ENCODE measurements at regions not wholly inside any gene's neighbourhood (a gene's known extent, or its start where the extent isn't known, plus 50 kb on each side); places are given as distances from the start of the nearest gene placed in this dataset.

- Histone ChIP-seq H3K9me3 (ENCODE audit: insufficient read depth, low read length) (no peaks in the 10 kb centered on the region), H2AFZ (ENCODE audit: low read depth, low read length) (no peak overlapping the region), H4K20me1 (ENCODE audit: insufficient read depth, low read length) (no peaks in the 10 kb centered on the region), H3K4me1 (ENCODE audit: low read length) (no peaks in the 10 kb centered on the region), H3K4me3 (ENCODE audit: low read length) (no peak overlapping the region), H3K27ac (ENCODE audit: low read length) (no peak overlapping the region), H3K79me2 (ENCODE audit: low read length) (no peaks in the 10 kb centered on the region), H3K36me3 (replicated peaks; ENCODE audit: low read depth, low read length) (no peaks in the 10 kb centered on the region), H3K27me3 (ENCODE audit: low read depth, low read length) (no peaks in the 10 kb centered on the region), H3K4me2 (ENCODE audit: low read length) (no peak overlapping the region), H3K9ac (ENCODE audit: low read length) (no peak overlapping the region)
- TF ChIP-seq, protein P1, sequence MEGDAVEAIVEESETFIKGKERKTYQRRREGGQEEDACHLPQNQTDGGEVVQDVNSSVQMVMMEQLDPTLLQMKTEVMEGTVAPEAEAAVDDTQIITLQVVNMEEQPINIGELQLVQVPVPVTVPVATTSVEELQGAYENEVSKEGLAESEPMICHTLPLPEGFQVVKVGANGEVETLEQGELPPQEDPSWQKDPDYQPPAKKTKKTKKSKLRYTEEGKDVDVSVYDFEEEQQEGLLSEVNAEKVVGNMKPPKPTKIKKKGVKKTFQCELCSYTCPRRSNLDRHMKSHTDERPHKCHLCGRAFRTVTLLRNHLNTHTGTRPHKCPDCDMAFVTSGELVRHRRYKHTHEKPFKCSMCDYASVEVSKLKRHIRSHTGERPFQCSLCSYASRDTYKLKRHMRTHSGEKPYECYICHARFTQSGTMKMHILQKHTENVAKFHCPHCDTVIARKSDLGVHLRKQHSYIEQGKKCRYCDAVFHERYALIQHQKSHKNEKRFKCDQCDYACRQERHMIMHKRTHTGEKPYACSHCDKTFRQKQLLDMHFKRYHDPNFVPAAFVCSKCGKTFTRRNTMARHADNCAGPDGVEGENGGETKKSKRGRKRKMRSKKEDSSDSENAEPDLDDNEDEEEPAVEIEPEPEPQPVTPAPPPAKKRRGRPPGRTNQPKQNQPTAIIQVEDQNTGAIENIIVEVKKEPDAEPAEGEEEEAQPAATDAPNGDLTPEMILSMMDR (IDR thresholded peaks at IDR 0.05; ENCODE audit: low read depth, low read length), result no peak
- TF ChIP-seq EZH2phosphoT487 (IDR thresholded peaks at IDR 0.05; ENCODE audit: low read depth), result no peak
Observed at GRCh38 chr15:96746665-96747064, 416.2 kb downstream of the NR2F2 start.

DNA sequence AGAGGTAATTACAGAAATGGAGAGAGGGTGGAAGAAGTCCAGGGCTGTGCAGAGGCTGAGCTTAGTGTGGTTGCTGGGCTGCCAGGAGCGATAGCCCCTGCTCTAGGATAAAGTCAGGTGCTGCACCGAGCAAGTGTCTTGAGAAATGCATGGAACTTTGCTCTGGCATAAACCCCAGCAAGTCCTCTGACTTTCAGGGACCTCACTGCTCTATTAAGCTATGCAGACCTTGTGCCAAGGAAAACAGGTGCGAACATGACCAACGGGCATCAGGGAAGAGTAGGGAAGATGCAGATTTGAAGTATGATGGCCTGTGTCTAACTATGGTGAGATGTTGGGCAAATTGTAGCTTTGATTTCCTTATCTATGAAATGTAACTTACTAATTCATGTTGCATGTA lies 416.8 kb downstream of the NR2F2 start:
- Histone ChIP-seq H3K27me3 (ENCODE audit: low read depth, low read length) (no peaks in the 10 kb centered on the region), H3K9me3 (ENCODE audit: insufficient read depth, low read length) (no peaks in the 10 kb centered on the region), H3K4me1 (ENCODE audit: low read length) (no peaks in the 10 kb centered on the region), H2AFZ (ENCODE audit: low read depth, low read length) (no peak overlapping the region), H3K4me3 (ENCODE audit: low read length) (no peak overlapping the region), H3K79me2 (ENCODE audit: low read length) (no peaks in the 10 kb centered on the region), H3K36me3 (replicated peaks; ENCODE audit: low read depth, low read length) (no peaks in the 10 kb centered on the region), H3K4me2 (ENCODE audit: low read length) (no peak overlapping the region), H3K9ac (ENCODE audit: low read length) (no peak overlapping the region), H4K20me1 (ENCODE audit: insufficient read depth, low read length) (no peaks in the 10 kb centered on the region), H3K27ac (ENCODE audit: low read length) (no peak overlapping the region)
- TF ChIP-seq, protein P1 (IDR thresholded peaks at IDR 0.05; ENCODE audit: low read depth, low read length), result no peak
- no peak for TF ChIP-seq EZH2phosphoT487 (IDR thresholded peaks at IDR 0.05; ENCODE audit: low read depth)

- Histone ChIP-seq H2AFZ (ENCODE audit: low read depth, low read length) (no peak overlapping the region), H3K4me1 (ENCODE audit: low read length) (no peaks in the 10 kb centered on the region), H3K9me3 (ENCODE audit: insufficient read depth, low read length) (no peaks in the 10 kb centered on the region), H3K4me2 (ENCODE audit: low read length) (no peak overlapping the region), H3K27ac (ENCODE audit: low read length) (no peak overlapping the region), H3K4me3 (ENCODE audit: low read length) (no peak overlapping the region), H3K79me2 (ENCODE audit: low read length) (no peaks in the 10 kb centered on the region), H4K20me1 (ENCODE audit: insufficient read depth, low read length) (no peaks in the 10 kb centered on the region), H3K27me3 (ENCODE audit: low read depth, low read length) (no peaks in the 10 kb centered on the region), H3K9ac (ENCODE audit: low read length) (no peak overlapping the region), H3K36me3 (replicated peaks; ENCODE audit: low read depth, low read length) (no peaks in the 10 kb centered on the region)
- TF ChIP-seq, protein P1 (IDR thresholded peaks at IDR 0.05; ENCODE audit: low read depth, low read length), result no peak
- no peak for TF ChIP-seq EZH2phosphoT487 (IDR thresholded peaks at IDR 0.05; ENCODE audit: low read depth)
Observed at GRCh38 chr15:96750361-96750760, 419.9 kb downstream of the NR2F2 start.

- no peaks in the 10 kb centered on the region for H3K36me3 ChIP-seq (replicated peaks; ENCODE audit: low read depth, low read length)
- no peak for TF ChIP-seq EZH2phosphoT487 (IDR thresholded peaks at IDR 0.05; ENCODE audit: low read depth)
- TF ChIP-seq, protein P1 (IDR thresholded peaks at IDR 0.05; ENCODE audit: low read depth, low read length), result no peak
- H4K20me1 ChIP-seq (ENCODE audit: insufficient read depth, low read length), result no peaks in the 10 kb centered on the region
- H3K27ac ChIP-seq (ENCODE audit: low read length), result no peak overlapping the region
- no peak overlapping the region for H2AFZ ChIP-seq (ENCODE audit: low read depth, low read length)
- no peaks in the 10 kb centered on the region for H3K4me1 ChIP-seq (ENCODE audit: low read length)
- no peak overlapping the region for H3K4me3 ChIP-seq (ENCODE audit: low read length)
- no peak overlapping the region for H3K9ac ChIP-seq (ENCODE audit: low read length)
- H3K4me2 ChIP-seq (ENCODE audit: low read length), result no peak overlapping the region
- H3K9me3 ChIP-seq (ENCODE audit: insufficient read depth, low read length), result no peaks in the 10 kb centered on the region
- no peaks in the 10 kb centered on the region for H3K27me3 ChIP-seq (ENCODE audit: low read depth, low read length)
- H3K79me2 ChIP-seq (ENCODE audit: low read length), result no peaks in the 10 kb centered on the region
Observed at GRCh38 chr15:96756146-96756545, 425.6 kb downstream of the NR2F2 start.

Data from OCI-LY3 (cell line).